IMR-90 (cell line): ENCODE measurements at regions not wholly inside any gene's neighbourhood (a gene's known extent, or its start where the extent isn't known, plus 50 kb on each side); places are given as distances from the start of the nearest gene placed in this dataset.

Experiments used
- ATAC-seq: fragments of 200-7000 bp; cut with Tn5 transposase; 2 replicates; pipeline ENCODE4 v1.9.1; 2020; ENCODE audit warnings: low read depth, mild to moderate bottlenecking, moderate library complexity
- BruUV-seq: library from RNA; stranded (reverse); fragments of 400-500 nt; replicated peaks from 2 replicates; lab custom pipeline; 2021; lab: Mats Ljungman, UMichigan
- CTCF ChIA-PET: fragments of 300-600 bp; formaldehyde crosslinking; extraction: SDS; loops from one replicate; lab custom pipeline; 2021; ENCODE audit warnings: antibody characterized with exemption; lab: Yijun Ruan, JAX
- POLR2A ChIA-PET: fragments of 300-600 bp; sonication (Branson Sonifier 250); formaldehyde crosslinking; loops from one replicate; lab custom pipeline; 2022; ENCODE audit warnings: antibody characterized with exemption; ENCODE audit not compliant: unreplicated experiment; lab: Charles Lee
- DNase-seq: peaks from one replicate; pipeline ENCODE4 v3.0.0; 2013
- H2AFZ ChIP-seq: replicated peaks from 2 replicates; pipeline ENCODE3; 2013; ENCODE audit warnings: low read length, mild to moderate bottlenecking; ENCODE audit not compliant: poor library complexity
- H2AK5ac ChIP-seq: 2 replicates; pipeline ENCODE4 v1.6.1; 2013; ENCODE audit warnings: low read depth, low read length, inconsistent platforms
- H2AK9ac ChIP-seq: replicated peaks from 2 replicates; pipeline ENCODE3; 2013; ENCODE audit warnings: mild to moderate bottlenecking, low read depth, low read length, moderate library complexity; ENCODE audit not compliant: poor library complexity
- H2BK120ac ChIP-seq: 2 replicates; pipeline ENCODE4 v1.6.1; 2013; ENCODE audit warnings: low read depth, low read length, inconsistent platforms
- H2BK15ac ChIP-seq: 3 replicates; pipeline ENCODE4 v1.6.1; 2013; ENCODE audit warnings: low read depth, low read length, inconsistent platforms
- H2BK20ac ChIP-seq: 2 replicates; pipeline ENCODE4 v1.6.1; 2013; ENCODE audit warnings: low read depth, mild to moderate bottlenecking, inconsistent platforms, low read length, moderate library complexity
- H2BK5ac ChIP-seq: 2 replicates; pipeline ENCODE4 v1.6.1; 2013; ENCODE audit warnings: mild to moderate bottlenecking, low read depth, low read length, inconsistent platforms; ENCODE audit not compliant: poor library complexity, severe bottlenecking
- H3K14ac ChIP-seq: replicated peaks from 2 replicates; pipeline ENCODE4 v1.6.1; 2013; ENCODE audit warnings: low read depth, low read length, inconsistent platforms
- H3K18ac ChIP-seq: 2 replicates; pipeline ENCODE4 v1.6.1; 2013; ENCODE audit warnings: low read depth, low read length, control low read depth
- H3K23ac ChIP-seq: 2 replicates; pipeline ENCODE4 v1.6.1; 2013; ENCODE audit warnings: low read depth, low read length, inconsistent platforms
- H3K27ac ChIP-seq: 2 replicates; pipeline ENCODE4 v1.5.1; 2013; ENCODE audit warnings: mild to moderate bottlenecking, control low read depth, low read length; ENCODE audit not compliant: insufficient read depth
- H3K27me3 ChIP-seq: 2 replicates; pipeline ENCODE4 v1.6.1; 2013; ENCODE audit warnings: low read length; ENCODE audit not compliant: control insufficient read depth, insufficient read depth
- H3K36me3 ChIP-seq: 2 replicates; pipeline ENCODE4 v1.6.1; 2013; ENCODE audit warnings: low read length, mixed read lengths; ENCODE audit not compliant: control insufficient read depth, insufficient read depth
- H3K4ac ChIP-seq: 2 replicates; pipeline ENCODE4 v1.6.1; 2013; ENCODE audit warnings: low read depth, low read length, inconsistent platforms
- H3K4me1 ChIP-seq: 2 replicates; pipeline ENCODE4 v1.6.1; 2013; ENCODE audit warnings: low read length, mixed read lengths; ENCODE audit not compliant: control insufficient read depth, insufficient read depth
- H3K4me2 ChIP-seq: 2 replicates; pipeline ENCODE4 v1.6.1; 2013; ENCODE audit warnings: low read depth, mild to moderate bottlenecking, control low read depth, low read length, moderate library complexity
- H3K4me3 ChIP-seq: 2 replicates; pipeline ENCODE4 v1.5.1; 2013; ENCODE audit warnings: low read depth, mild to moderate bottlenecking, control low read depth, low read length, moderate library complexity; ENCODE audit not compliant: insufficient read depth
- H3K56ac ChIP-seq: 2 replicates; pipeline ENCODE4 v1.6.1; 2013; ENCODE audit warnings: low read length, inconsistent platforms; ENCODE audit not compliant: insufficient read depth; ENCODE audit errors: extremely low read depth
- H3K79me1 ChIP-seq, 2 experiments: 2 replicates each; pipeline ENCODE4 v1.6.1; 2013; ENCODE audit warnings: low read length in 2 of 2, inconsistent platforms in 1 of 2, low read depth in 1 of 2
- H3K9ac ChIP-seq: 2 replicates; pipeline ENCODE4 v1.6.1; 2013; ENCODE audit warnings: low read depth, low read length, control low read depth
- H3K9me1 ChIP-seq: 2 replicates; pipeline ENCODE4 v1.6.1; 2013; ENCODE audit warnings: low read length, inconsistent platforms; ENCODE audit not compliant: insufficient read depth
- H3K9me3 ChIP-seq: 2 replicates; pipeline ENCODE4 v1.6.1; 2013; ENCODE audit warnings: low read length; ENCODE audit not compliant: control insufficient read depth, insufficient read depth
- H4K20me1 ChIP-seq: 2 replicates; pipeline ENCODE4 v1.6.1; 2013; ENCODE audit warnings: low read length, inconsistent platforms; ENCODE audit not compliant: insufficient read depth
- H4K5ac ChIP-seq: 2 replicates; pipeline ENCODE4 v1.6.1; 2013; ENCODE audit warnings: mild to moderate bottlenecking, low read depth, low read length, control low read depth
- H4K8ac ChIP-seq, 2 experiments: 2 replicates each; pipeline ENCODE4 v1.6.1; 2013; ENCODE audit warnings: low read depth in 2 of 2, low read length in 2 of 2, control low read depth in 1 of 2, inconsistent platforms in 1 of 2
- H4K91ac ChIP-seq: 2 replicates; pipeline ENCODE4 v1.6.1; 2013; ENCODE audit warnings: low read depth, low read length, inconsistent platforms; ENCODE audit not compliant: insufficient read depth
- BHLHE40 ChIP-seq: fragments of 150-350 bp; IDR thresholded peaks from 2 replicates; pipeline ENCODE4 v1.6.1; 2016; ENCODE audit warnings: mild to moderate bottlenecking, low read depth, low read length
- CEBPB ChIP-seq: IDR thresholded peaks from 2 replicates; pipeline ENCODE4 v1.6.1; 2012; ENCODE audit warnings: low read depth, low read length, improper control_type of control experiment
- CHD1 ChIP-seq: IDR thresholded peaks from 2 replicates; pipeline ENCODE4 v1.6.1; 2012; ENCODE audit warnings: low read depth, low read length, improper control_type of control experiment
- FOS ChIP-seq: fragments of 150-350 bp; IDR thresholded peaks from 2 replicates; pipeline ENCODE4 v1.6.1; 2016; ENCODE audit warnings: low read depth, low read length
- MAFK ChIP-seq: IDR thresholded peaks from 2 replicates; pipeline ENCODE4 v1.6.1; 2012; ENCODE audit warnings: low read depth, low read length, improper control_type of control experiment
- MAZ ChIP-seq: IDR thresholded peaks from 2 replicates; pipeline ENCODE4 v1.6.1; 2012; ENCODE audit warnings: low read depth, mild to moderate bottlenecking, low read length, improper control_type of control experiment, moderate library complexity, borderline replicate concordance
- MXI1 ChIP-seq: IDR thresholded peaks from 2 replicates; pipeline ENCODE4 v1.6.1; 2012; ENCODE audit warnings: low read depth, mild to moderate bottlenecking, low read length, moderate library complexity, borderline replicate concordance
- NFE2L2 ChIP-seq: fragments of 150-350 bp; IDR thresholded peaks from 2 replicates; pipeline ENCODE4 v1.6.1; 2016; ENCODE audit warnings: low read depth, mild to moderate bottlenecking, low read length
- POLR2A ChIP-seq: IDR thresholded peaks from 2 replicates; pipeline ENCODE4 v1.6.1; 2012; ENCODE audit warnings: mild to moderate bottlenecking, low read depth, low read length
- RAD21 ChIP-seq: IDR thresholded peaks from 2 replicates; pipeline ENCODE4 v1.6.1; 2012; ENCODE audit warnings: low read length, improper control_type of control experiment
- RCOR1 ChIP-seq: IDR thresholded peaks from 2 replicates; pipeline ENCODE4 v1.6.1; 2012; ENCODE audit warnings: mild to moderate bottlenecking, low read length, improper control_type of control experiment; ENCODE audit not compliant: insufficient replicate concordance
- RFX5 ChIP-seq: IDR thresholded peaks from 2 replicates; pipeline ENCODE4 v1.8.0; 2012; ENCODE audit warnings: low read depth, mild to moderate bottlenecking, low read length, moderate library complexity
- USF2 ChIP-seq: fragments of 150-350 bp; IDR thresholded peaks from 2 replicates; pipeline ENCODE4 v1.6.1; 2017; ENCODE audit warnings: mild to moderate bottlenecking, antibody characterized with exemption, low read length, low read depth
- WGBS, 2 experiments: methylation state at CpG; one replicate each; pipeline versions ENCODE4 v1.1.5 to v1.1.7; 2013; ENCODE audit warnings: missing lambda C conversion rate in 2 of 2; ENCODE audit not compliant: insufficient read length in 1 of 2; ENCODE audit errors: extremely low coverage in 2 of 2; 5-methylcytosine and 5-hydroxymethylcytosine counted together
- dilution Hi-C: fragments of 300-500 bp; cut with HindIII; formaldehyde crosslinking; loops from one replicate; pipeline ENCODE4 v1.14.3; 2018; ENCODE audit warnings: low sequenced_read_pairs; ENCODE audit not compliant: unreplicated experiment
- in situ Hi-C: fragments of 300-500 bp; cut with MboI; formaldehyde crosslinking; loops from 3 replicates; pipeline ENCODE4 v1.14.3; 2019; ENCODE audit warnings: low sequenced_read_pairs, inconsistent platforms, mixed read lengths
- intact Hi-C: fragments of 100-400 bp; cut with micrococcal nuclease; formaldehyde crosslinking; loops from 2 replicates; pipeline ENCODE4 v1.10.0; 2022
- TF ChIP-seq, protein P1 (sequence below): fragments of 150-350 bp; IDR thresholded peaks from 2 replicates; pipeline ENCODE4 v1.6.1; 2016; ENCODE audit warnings: low read depth, mild to moderate bottlenecking, low read length, moderate library complexity, borderline replicate concordance
- TF ChIP-seq, protein P2 (sequence below): conservative IDR thresholded peaks from 2 replicates; pipeline ENCODE4 v1.5.1; 2012; ENCODE audit warnings: mild to moderate bottlenecking, low read depth, low read length, improper control_type of control experiment

DNA sequence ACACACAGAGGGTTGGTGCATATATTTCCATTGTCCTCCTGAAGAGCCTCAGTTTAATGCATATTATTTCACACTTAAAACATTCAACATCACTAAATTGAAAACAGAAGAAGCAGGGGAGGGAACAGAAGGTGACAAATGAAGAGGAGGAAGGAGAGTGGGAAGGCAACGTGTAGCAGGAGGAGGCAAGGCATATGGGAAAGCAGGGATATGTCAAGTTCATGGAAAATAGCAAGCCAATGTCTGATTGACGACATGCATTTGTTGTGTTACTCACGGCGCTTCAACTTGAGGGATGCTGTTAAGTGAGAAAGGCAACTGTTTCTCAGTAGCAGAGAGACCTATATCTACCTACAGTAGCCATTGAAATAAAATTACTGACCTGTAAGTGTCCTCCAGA is 154.5 kb downstream of the NSUN3 start:
- intact Hi-C loops: no loop called here
- no TSS peak for BruUV-seq

More for the DNA sequence above, 154.5 kb downstream of the NSUN3 start:
- Histone ChIP-seq H2BK15ac (no peak overlapping the region), H3K9me3 (no peaks in the 10 kb centered on the region), H3K14ac (no peak overlapping the region), H3K4me3 (no peak overlapping the region), H3K18ac (no peak overlapping the region), H3K56ac (no peak overlapping the region), H2BK120ac (no peak overlapping the region), H2AK9ac (no peak overlapping the region), H4K20me1 (no peaks in the 10 kb centered on the region), H3K9ac (no peak overlapping the region), H4K8ac (no peak overlapping the region), H3K79me1 (no peaks in the 10 kb centered on the region), H4K91ac (no peak overlapping the region), H3K9me1 (no peaks in the 10 kb centered on the region), H2BK5ac (no peak overlapping the region), H3K4me1 (no peaks in the 10 kb centered on the region), H2BK20ac (no peak overlapping the region), H3K27ac (no peak overlapping the region), H4K5ac (no peak overlapping the region), H2AFZ (no peak overlapping the region), H3K36me3 (no peaks in the 10 kb centered on the region), H2AK5ac (no peak overlapping the region), H3K27me3 (no peaks in the 10 kb centered on the region), H3K4ac (no peak overlapping the region), H3K23ac (no peak overlapping the region), H3K4me2 (no peak overlapping the region)
- no peak for TF ChIP-seq POLR2A
- TF ChIP-seq CHD1: no peak
- no peak for TF ChIP-seq RFX5
- TF ChIP-seq, protein P1, sequence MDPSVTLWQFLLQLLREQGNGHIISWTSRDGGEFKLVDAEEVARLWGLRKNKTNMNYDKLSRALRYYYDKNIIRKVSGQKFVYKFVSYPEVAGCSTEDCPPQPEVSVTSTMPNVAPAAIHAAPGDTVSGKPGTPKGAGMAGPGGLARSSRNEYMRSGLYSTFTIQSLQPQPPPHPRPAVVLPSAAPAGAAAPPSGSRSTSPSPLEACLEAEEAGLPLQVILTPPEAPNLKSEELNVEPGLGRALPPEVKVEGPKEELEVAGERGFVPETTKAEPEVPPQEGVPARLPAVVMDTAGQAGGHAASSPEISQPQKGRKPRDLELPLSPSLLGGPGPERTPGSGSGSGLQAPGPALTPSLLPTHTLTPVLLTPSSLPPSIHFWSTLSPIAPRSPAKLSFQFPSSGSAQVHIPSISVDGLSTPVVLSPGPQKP: no peak
- no peak for TF ChIP-seq NFE2L2
- no peak for TF ChIP-seq RAD21
- no peak for TF ChIP-seq CEBPB
- TF ChIP-seq USF2: no peak
- TF ChIP-seq, protein P2, sequence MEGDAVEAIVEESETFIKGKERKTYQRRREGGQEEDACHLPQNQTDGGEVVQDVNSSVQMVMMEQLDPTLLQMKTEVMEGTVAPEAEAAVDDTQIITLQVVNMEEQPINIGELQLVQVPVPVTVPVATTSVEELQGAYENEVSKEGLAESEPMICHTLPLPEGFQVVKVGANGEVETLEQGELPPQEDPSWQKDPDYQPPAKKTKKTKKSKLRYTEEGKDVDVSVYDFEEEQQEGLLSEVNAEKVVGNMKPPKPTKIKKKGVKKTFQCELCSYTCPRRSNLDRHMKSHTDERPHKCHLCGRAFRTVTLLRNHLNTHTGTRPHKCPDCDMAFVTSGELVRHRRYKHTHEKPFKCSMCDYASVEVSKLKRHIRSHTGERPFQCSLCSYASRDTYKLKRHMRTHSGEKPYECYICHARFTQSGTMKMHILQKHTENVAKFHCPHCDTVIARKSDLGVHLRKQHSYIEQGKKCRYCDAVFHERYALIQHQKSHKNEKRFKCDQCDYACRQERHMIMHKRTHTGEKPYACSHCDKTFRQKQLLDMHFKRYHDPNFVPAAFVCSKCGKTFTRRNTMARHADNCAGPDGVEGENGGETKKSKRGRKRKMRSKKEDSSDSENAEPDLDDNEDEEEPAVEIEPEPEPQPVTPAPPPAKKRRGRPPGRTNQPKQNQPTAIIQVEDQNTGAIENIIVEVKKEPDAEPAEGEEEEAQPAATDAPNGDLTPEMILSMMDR: no peak
- TF ChIP-seq FOS: no peak
- TF ChIP-seq RCOR1: no peak
- TF ChIP-seq MAFK: no peak
- TF ChIP-seq BHLHE40: no peak
- no peak for TF ChIP-seq MXI1
- no peak for TF ChIP-seq MAZ
- ChIA-PET POLR2A (no interaction called here), CTCF (no interaction called here)
- 29% methylated on average over 4 of the region's 4 CpGs; no CpG with 5 or more reads in 1 of the 2 experiments for WGBS, 2 experiments
- no peak for DNase-seq
- in situ Hi-C loops (no loop called here), dilution Hi-C loops (no loop called here)
- ATAC-seq: no peak
